Activated CD4-positive, alpha-beta T cell treated with anti-CD3 and anti-CD28 coated beads for 36 hours (primary cell): ENCODE measurements at regions not wholly inside any gene's neighbourhood (a gene's known extent, or its start where the extent isn't known, plus 50 kb on each side); places are given as distances from the start of the nearest gene placed in this dataset.
"Not testable (repeated sequence)": the region's sequence is repeated elsewhere in the genome, so short reads cannot be mapped to it uniquely, and the experiment has no call there.

Source experiments
- ATAC-seq: fragments of 200-7000 bp; cut with Tn5 transposase; one replicate; pipeline ENCODE4 v1.10.0; 2021; ENCODE audit warnings: mild to moderate bottlenecking, moderate library complexity
- CTCF ChIA-PET: fragments of 350-600 bp; sonication (Branson Sonifier 250); formaldehyde crosslinking; loops from one replicate; lab custom pipeline; 2021; ENCODE audit warnings: antibody characterized with exemption; lab: Charles Lee
- POLR2A ChIA-PET: fragments of 350-600 bp; sonication (Branson Sonifier 250); formaldehyde crosslinking; loops from one replicate; lab custom pipeline; 2021; ENCODE audit warnings: antibody characterized with exemption, inconsistent platforms; lab: Charles Lee
- DNase-seq: peaks from one replicate; pipeline ENCODE4 v3.0.0-alpha.2; 2020
- H3K27ac Mint-ChIP-seq: one replicate; pipeline ENCODE4 v1.8.0; 2021; ENCODE audit warnings: mixed read lengths
- H3K27me3 Mint-ChIP-seq: one replicate; pipeline ENCODE4 v1.8.0; 2021; ENCODE audit warnings: mixed read lengths
- H3K36me3 Mint-ChIP-seq: one replicate; pipeline ENCODE4 v1.8.0; 2021; ENCODE audit warnings: low read depth, mixed read lengths
- H3K4me1 Mint-ChIP-seq: one replicate; pipeline ENCODE4 v1.8.0; 2021; ENCODE audit warnings: mixed read lengths
- H3K4me3 Mint-ChIP-seq: one replicate; pipeline ENCODE4 v1.8.0; 2021; ENCODE audit warnings: mild to moderate bottlenecking, moderate library complexity, mixed read lengths
- H3K9me3 Mint-ChIP-seq: one replicate; pipeline ENCODE4 v1.8.0; 2021; ENCODE audit warnings: low read depth, mixed read lengths
- intact Hi-C, 2 experiments: fragments of 100-400 bp; cut with DNase I in 1 of 2; cut with micrococcal nuclease in 1 of 2; formaldehyde crosslinking; loops; one replicate each; pipeline versions ENCODE4 v1.14.2 to v1.15.1; 2022 to 2024; cut with DNase I, micrococcal nuclease

GRCh38 chr1:242674951-242675645 is 150.6 kb upstream of the PLD5 start:
- Mint-ChIP-seq H3K27me3 (no peaks in the 10 kb centered on the region), H3K4me3 (no peak overlapping the region), H3K27ac (no peak overlapping the region), H3K9me3 (no peaks in the 10 kb centered on the region), H3K4me1 (no peaks in the 10 kb centered on the region), H3K36me3 (no peaks in the 10 kb centered on the region)
- intact Hi-C loops: loop anchor here in 1 of 2 experiments (5.0 kb wide), 1 partner anchor 753 kb away; no protein-coding TSS in a partner anchor
- ATAC-seq (no peak), DNase-seq (no peak)
- CTCF ChIA-PET: no interaction called here
- POLR2A ChIA-PET: no interaction called here

DNA sequence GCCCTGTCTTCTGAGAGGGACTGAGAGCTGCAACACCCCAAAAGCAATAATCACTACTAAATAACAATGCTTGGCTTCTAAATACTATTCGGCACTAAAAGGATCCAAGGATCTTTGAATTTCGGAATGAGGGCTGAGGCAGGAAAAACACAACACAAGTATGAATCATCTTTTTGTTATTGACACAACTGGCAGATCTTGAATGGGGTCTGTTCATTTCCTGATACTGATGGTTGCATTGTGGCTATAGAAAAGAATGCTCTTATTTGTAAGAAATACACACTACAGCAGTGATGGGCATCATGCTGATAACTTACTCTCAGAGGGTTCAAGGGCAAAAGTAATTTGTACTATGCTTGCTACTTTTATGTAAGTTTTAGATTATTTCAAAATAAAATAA is 149.2 kb upstream of the PLD5 start:
- H3K27ac Mint-ChIP-seq: no peak overlapping the region
- no peak for ATAC-seq
- H3K4me3 Mint-ChIP-seq: no peak overlapping the region
- intact Hi-C loops: loop anchor here in 1 of 2 experiments (5.0 kb wide), 1 partner anchor 751 kb away; no protein-coding TSS in a partner anchor
- CTCF ChIA-PET: no interaction called here
- H3K27me3 Mint-ChIP-seq: no peaks in the 10 kb centered on the region
- no peak for DNase-seq
- no peaks in the 10 kb centered on the region for H3K4me1 Mint-ChIP-seq
- POLR2A ChIA-PET: no interaction called here
- H3K36me3 Mint-ChIP-seq: no peaks in the 10 kb centered on the region
- no peaks in the 10 kb centered on the region for H3K9me3 Mint-ChIP-seq

- DNase-seq, H3K4me1 Mint-ChIP-seq, H3K27ac Mint-ChIP-seq, H3K4me3 Mint-ChIP-seq, CTCF ChIA-PET, H3K27me3 Mint-ChIP-seq, ATAC-seq, H3K36me3 Mint-ChIP-seq, POLR2A ChIA-PET, H3K9me3 Mint-ChIP-seq: not testable (repeated sequence)
- intact Hi-C loops: loop anchor here in 1 of 2 experiments (5.0 kb wide), 1 partner anchor 751 kb away; no protein-coding TSS in a partner anchor
These were observed 148.7 kb upstream of the PLD5 start for GRCh38 chr1:242673165-242673564.

GRCh38 chr1:242670019-242670418 is 145.5 kb upstream of the PLD5 start:
- Mint-ChIP-seq H3K36me3 (no peaks in the 10 kb centered on the region), H3K27ac (no peak overlapping the region), H3K9me3 (no peaks in the 10 kb centered on the region), H3K4me1 (no peaks in the 10 kb centered on the region), H3K27me3 (no peaks in the 10 kb centered on the region), H3K4me3 (no peak overlapping the region)
- ATAC-seq: no peak
- ChIA-PET POLR2A (no interaction called here), CTCF (no interaction called here)
- no peak for DNase-seq
- intact Hi-C loops: loop anchor here in 1 of 2 experiments (5.0 kb wide), 1 partner anchor 748 kb away; no protein-coding TSS in a partner anchor

DNA sequence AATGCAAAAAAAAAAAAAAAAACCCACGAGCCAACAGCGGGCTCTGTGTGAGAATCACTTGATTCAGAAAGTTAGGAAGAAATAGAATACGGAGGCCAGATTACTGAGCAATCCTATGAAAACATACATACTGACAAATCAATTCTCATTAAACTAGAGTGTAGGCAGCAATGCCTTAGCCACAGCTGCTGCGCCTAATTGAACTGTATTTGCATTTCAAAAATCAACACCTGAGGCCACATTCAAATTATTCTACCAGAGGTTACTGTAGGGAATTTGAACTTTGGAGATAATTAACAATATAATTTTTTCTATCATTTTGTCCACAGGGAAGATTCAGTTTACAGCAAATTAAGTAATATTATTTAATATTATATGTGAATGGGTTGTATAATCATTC is 138.4 kb upstream of the PLD5 start:
- DNase-seq: no peak
- ChIA-PET POLR2A (no interaction called here), CTCF (no interaction called here)
- Mint-ChIP-seq H3K36me3 (no peaks in the 10 kb centered on the region), H3K4me1 (no peaks in the 10 kb centered on the region), H3K9me3 (no peaks in the 10 kb centered on the region), H3K27me3 (no peaks in the 10 kb centered on the region), H3K4me3 (no peak overlapping the region), H3K27ac (no peak overlapping the region)
- ATAC-seq: no peak
- intact Hi-C loops: no loop called here

DNA sequence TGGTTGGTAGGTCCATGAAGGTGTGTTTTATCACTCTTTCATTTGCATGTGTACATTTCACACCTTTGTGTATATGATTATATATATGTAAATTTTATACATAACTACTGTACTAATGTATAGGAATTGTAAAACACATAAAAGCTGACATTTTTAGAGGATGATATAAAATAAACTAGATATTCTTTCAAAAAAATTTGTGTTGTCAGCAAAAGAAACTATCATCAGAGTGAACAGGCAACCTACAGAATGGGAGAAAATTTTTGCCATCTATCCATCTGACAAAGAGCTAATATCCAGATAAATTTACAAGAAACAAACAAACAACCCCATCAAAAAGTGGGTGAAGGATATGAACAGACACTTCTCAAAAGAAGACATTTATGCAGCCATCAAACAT is 129.3 kb upstream of the PLD5 start:
- DNase-seq, H3K4me3 Mint-ChIP-seq, POLR2A ChIA-PET, H3K9me3 Mint-ChIP-seq, H3K27ac Mint-ChIP-seq, H3K36me3 Mint-ChIP-seq, H3K4me1 Mint-ChIP-seq, H3K27me3 Mint-ChIP-seq, CTCF ChIA-PET, ATAC-seq: not testable (repeated sequence)
- intact Hi-C loops: loop anchor here in 1 of 2 experiments (2.0 kb wide), 1 partner anchor 671 kb away; no protein-coding TSS in a partner anchor

- ChIA-PET POLR2A (no interaction called here), CTCF (no interaction called here)
- DNase-seq: peak; percentile 17
- no peaks in the 10 kb centered on the region for H3K4me1 Mint-ChIP-seq
- H3K9me3 Mint-ChIP-seq: peaks cover 3% of the 10 kb centered on the region
- H3K27ac Mint-ChIP-seq: no peak overlapping the region
- peaks cover 2% of the 10 kb centered on the region for H3K27me3 Mint-ChIP-seq
- H3K4me3 Mint-ChIP-seq: no peak overlapping the region
- intact Hi-C loops: loop anchor here in 1 of 2 experiments (2.0 kb wide), 1 partner anchor 673 kb away; no protein-coding TSS in a partner anchor
- no peak for ATAC-seq
- H3K36me3 Mint-ChIP-seq: no peaks in the 10 kb centered on the region
These were observed 127.3 kb upstream of the PLD5 start for GRCh38 chr1:242651817-242652216.

GRCh38 chr1:242641461-242641860 is 117.0 kb upstream of the PLD5 start:
- no peak for ATAC-seq
- Mint-ChIP-seq H3K9me3 (no peaks in the 10 kb centered on the region), H3K4me3 (no peak overlapping the region), H3K27me3 (no peaks in the 10 kb centered on the region), H3K36me3 (no peaks in the 10 kb centered on the region), H3K27ac (no peak overlapping the region), H3K4me1 (no peaks in the 10 kb centered on the region)
- POLR2A ChIA-PET: interaction anchor here (0.6 kb wide), 1 partner anchor 31 kb away, joined by 3 read pairs; no protein-coding TSS in a partner anchor
- no peak for DNase-seq
- CTCF ChIA-PET: no interaction called here
- intact Hi-C loops: no loop called here

DNA sequence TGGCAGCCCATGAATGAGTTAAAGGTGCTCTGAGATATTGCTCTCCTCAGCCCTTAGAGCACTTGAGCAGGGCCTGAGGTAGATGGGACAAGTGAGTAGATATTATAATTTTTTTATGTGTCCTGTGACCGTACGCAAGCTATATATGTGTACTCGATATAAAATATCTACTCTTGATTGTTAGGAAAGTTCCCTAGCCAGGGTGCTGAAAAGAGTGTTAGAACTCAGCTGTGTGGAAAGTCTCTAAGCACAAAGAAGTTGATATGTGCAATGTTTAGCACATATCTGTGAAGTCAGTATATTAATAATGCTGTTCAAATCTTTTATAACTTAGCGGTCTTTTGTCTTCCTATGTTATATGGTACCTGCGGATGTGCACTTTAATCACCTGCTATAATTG is 114.6 kb upstream of the PLD5 start:
- ATAC-seq: no peak
- CTCF ChIA-PET: no interaction called here
- POLR2A ChIA-PET: no interaction called here

DNA sequence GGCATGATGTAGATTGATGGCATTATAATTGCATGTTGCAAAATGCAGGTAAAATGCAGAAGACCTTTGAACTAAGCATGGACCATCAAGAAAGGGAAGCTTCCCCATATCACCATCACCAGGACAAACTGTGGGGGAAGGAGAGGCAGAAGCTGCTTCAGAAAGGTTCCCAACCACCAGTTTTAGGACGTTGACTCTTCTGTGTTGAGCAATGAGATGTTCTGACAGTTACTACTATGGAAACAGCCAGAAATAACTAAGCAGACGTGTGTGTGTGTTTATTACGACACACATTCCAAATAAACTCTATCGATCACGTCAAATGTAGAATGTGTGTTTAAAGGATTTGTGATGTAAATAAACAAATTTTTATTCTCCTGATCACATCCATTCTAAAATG is 110.2 kb upstream of the PLD5 start:
- H3K27me3 Mint-ChIP-seq: no peaks in the 10 kb centered on the region
- intact Hi-C loops: no loop called here
- ATAC-seq: no peak
- POLR2A ChIA-PET: no interaction called here
- no peak overlapping the region for H3K27ac Mint-ChIP-seq
- H3K36me3 Mint-ChIP-seq: no peaks in the 10 kb centered on the region
- DNase-seq: no peak
- no peaks in the 10 kb centered on the region for H3K9me3 Mint-ChIP-seq
- CTCF ChIA-PET: no interaction called here
- H3K4me3 Mint-ChIP-seq: no peak overlapping the region
- no peaks in the 10 kb centered on the region for H3K4me1 Mint-ChIP-seq

More for the DNA sequence above, 114.6 kb upstream of the PLD5 start:
- Mint-ChIP-seq H3K36me3 (no peaks in the 10 kb centered on the region), H3K27me3 (no peaks in the 10 kb centered on the region), H3K4me1 (no peaks in the 10 kb centered on the region), H3K27ac (no peak overlapping the region), H3K4me3 (no peak overlapping the region), H3K9me3 (no peaks in the 10 kb centered on the region)
- intact Hi-C loops: no loop called here
- no peak for DNase-seq

DNA sequence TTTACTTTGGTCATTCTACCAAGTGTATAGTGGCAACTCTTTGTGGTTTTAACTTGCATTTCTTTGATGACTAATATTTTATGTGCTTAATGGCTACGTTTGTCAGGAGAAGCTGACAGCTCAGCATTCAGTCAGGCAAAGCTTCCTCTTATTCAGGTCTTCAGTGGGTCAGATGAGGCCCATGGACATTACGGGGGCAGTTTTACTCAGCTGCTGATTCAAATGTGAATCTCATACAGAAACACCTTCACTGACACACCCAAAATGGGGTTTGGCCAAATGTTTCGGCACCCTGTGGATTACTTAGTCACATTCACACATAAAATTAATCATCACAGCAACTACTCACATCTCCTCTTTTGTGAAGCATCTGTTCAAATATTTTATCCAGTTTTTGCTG is 104.9 kb upstream of the PLD5 start:
- intact Hi-C loops: no loop called here
- Mint-ChIP-seq H3K4me1 (no peaks in the 10 kb centered on the region), H3K27me3 (no peaks in the 10 kb centered on the region), H3K27ac (no peak overlapping the region), H3K9me3 (no peaks in the 10 kb centered on the region), H3K4me3 (no peak overlapping the region), H3K36me3 (no peaks in the 10 kb centered on the region)
- DNase-seq (peak; percentile 4), ATAC-seq (no peak)
- POLR2A ChIA-PET: no interaction called here
- CTCF ChIA-PET: no interaction called here

DNA sequence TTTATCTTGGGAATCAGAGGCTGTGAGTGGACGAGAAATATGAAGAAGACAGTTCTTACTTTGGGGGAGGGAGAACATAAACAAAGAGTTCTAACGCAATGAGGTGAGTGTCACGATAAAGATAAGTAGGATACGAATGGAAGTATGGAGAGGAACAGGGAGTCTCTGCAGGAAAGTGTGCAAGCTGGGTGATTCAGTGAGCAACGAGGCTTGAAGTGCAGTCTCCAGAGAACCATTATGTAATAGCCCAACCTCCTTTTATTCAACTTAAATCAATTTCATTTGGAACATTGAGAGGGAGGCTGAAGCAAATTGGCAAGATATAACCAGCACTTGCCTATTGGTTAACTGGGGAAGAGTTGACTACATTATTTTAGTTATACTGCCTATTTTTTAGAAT is 99.3 kb upstream of the PLD5 start:
- CTCF ChIA-PET: no interaction called here
- no peak for ATAC-seq
- no peaks in the 10 kb centered on the region for H3K4me1 Mint-ChIP-seq
- H3K9me3 Mint-ChIP-seq: no peaks in the 10 kb centered on the region
- H3K36me3 Mint-ChIP-seq: no peaks in the 10 kb centered on the region
- intact Hi-C loops: no loop called here
- no peak for DNase-seq
- H3K4me3 Mint-ChIP-seq: no peak overlapping the region
- POLR2A ChIA-PET: no interaction called here
- H3K27me3 Mint-ChIP-seq: peaks cover 2% of the 10 kb centered on the region
- no peak overlapping the region for H3K27ac Mint-ChIP-seq
